Tibial artery (tissue), 4 donors: ENCODE measurements at regions not wholly inside any gene's neighbourhood (a gene's known extent, or its start where the extent isn't known, plus 50 kb on each side); places are given as distances from the start of the nearest gene placed in this dataset.

Experiments
- DNase-seq, 2 donors: peaks; one replicate each; pipeline ENCODE4 v3.0.0-alpha.2; 2019
- H3K27ac ChIP-seq, 2 donors: fragments of 200-600 bp; sonication (generic) in 1 of 2; 1 replicate in 1 of 2; 2 replicates in 1 of 2; pipeline ENCODE4 v1.5.1; 2018 to 2019; ENCODE audit warnings: mild to moderate bottlenecking in 1 of 2
- H3K27me3 ChIP-seq, 2 donors: fragments of 200-600 bp; sonication (generic) in 1 of 2; one replicate each; pipeline versions ENCODE4 v1.5.1 to v1.6.0; 2016 to 2019
- H3K36me3 ChIP-seq, 3 donors: fragments of 200-600 bp; sonication (generic) in 2 of 3; one replicate each; pipeline ENCODE4 v1.5.1; 2016 to 2019; ENCODE audit warnings: mild to moderate bottlenecking in 2 of 3
- H3K4me1 ChIP-seq, 4 donors: fragments of 200-600 bp; sonication (generic) in 2 of 4; 1 replicate in 3 of 4; 2 replicates in 1 of 4; pipeline ENCODE4 v1.5.1; 2016 to 2019
- H3K4me3 ChIP-seq, 2 donors: fragments of 200-600 bp; sonication (generic) in 1 of 2; 1 replicate in 1 of 2; 2 replicates in 1 of 2; pipeline ENCODE4 v1.5.1; 2018 to 2019; ENCODE audit warnings: mild to moderate bottlenecking in 2 of 2
- H3K9me3 ChIP-seq, 3 donors: fragments of 200-600 bp; sonication (generic) in 1 of 3; one replicate each; pipeline ENCODE4 v1.5.1; 2016 to 2019
- CTCF ChIP-seq, 2 experiments: fragments of 200-600 bp in 1 of 2; fragments of 450-650 bp in 1 of 2; IDR thresholded peaks; one replicate each; pipeline ENCODE4 v1.5.1; 2017 to 2019; ENCODE audit warnings: antibody characterized with exemption in 2 of 2, mild to moderate bottlenecking in 1 of 2, moderate library complexity in 1 of 2
- intact Hi-C: fragments of 100-400 bp; cut with DNase I; formaldehyde crosslinking; loops from one replicate; pipeline ENCODE4 v1.15.0; 2023; ENCODE audit warnings: low total_unique reads

GRCh38 chr12:90504806-90505205 lies 450.2 kb downstream of the CCER1 start:
- Histone ChIP-seq H3K36me3 (no peaks in the 10 kb centered on the region), H3K4me1 (no peaks in the 10 kb centered on the region), H3K4me3 (no peak overlapping the region), H3K9me3 (no peaks in the 10 kb centered on the region), H3K27me3 (no peaks in the 10 kb centered on the region), H3K27ac (no peak overlapping the region)
- DNase-seq: no peak
- intact Hi-C loops: no loop called here
- TF ChIP-seq CTCF (IDR thresholded peaks at IDR 0.05): no peak

- intact Hi-C loops: no loop called here
- Histone ChIP-seq H3K4me1 (no peaks in the 10 kb centered on the region), H3K9me3 (no peaks in the 10 kb centered on the region), H3K4me3 (no peak overlapping the region), H3K36me3 (no peaks in the 10 kb centered on the region), H3K27me3 (no peaks in the 10 kb centered on the region), H3K27ac (no peak overlapping the region)
- no peak for TF ChIP-seq CTCF (IDR thresholded peaks at IDR 0.05)
- DNase-seq: no peak
These were observed 452.9 kb downstream of the CCER1 start for GRCh38 chr12:90502070-90502469.

- no peak for TF ChIP-seq CTCF (IDR thresholded peaks at IDR 0.05)
- H3K27me3 ChIP-seq: no peaks in the 10 kb centered on the region
- intact Hi-C loops: no loop called here
- H3K9me3 ChIP-seq: no peaks in the 10 kb centered on the region
- DNase-seq: no peak
- H3K4me1 ChIP-seq: no peaks in the 10 kb centered on the region
- H3K27ac ChIP-seq: no peak overlapping the region
- H3K36me3 ChIP-seq: no peaks in the 10 kb centered on the region
- no peak overlapping the region for H3K4me3 ChIP-seq
These were observed 453.6 kb downstream of the CCER1 start for GRCh38 chr12:90501412-90501811.

GRCh38 chr12:90499795-90500194 lies 455.2 kb downstream of the CCER1 start:
- TF ChIP-seq CTCF (IDR thresholded peaks at IDR 0.05): no peak
- Histone ChIP-seq H3K27me3 (no peaks in the 10 kb centered on the region), H3K27ac (no peak overlapping the region), H3K4me1 (no peaks in the 10 kb centered on the region), H3K4me3 (no peak overlapping the region), H3K36me3 (no peaks in the 10 kb centered on the region), H3K9me3 (no peaks in the 10 kb centered on the region)
- intact Hi-C loops: no loop called here
- no peak for DNase-seq

GRCh38 chr12:90497923-90498545 lies 456.9 kb downstream of the CCER1 start:
- Histone ChIP-seq H3K4me1 (no peaks in the 10 kb centered on the region), H3K9me3 (no peaks in the 10 kb centered on the region), H3K27me3 (no peaks in the 10 kb centered on the region), H3K4me3 (no peak overlapping the region), H3K36me3 (no peaks in the 10 kb centered on the region), H3K27ac (no peak overlapping the region)
- intact Hi-C loops: no loop called here
- TF ChIP-seq CTCF (IDR thresholded peaks at IDR 0.05): no peak
- no peak for DNase-seq

GRCh38 chr12:90490355-90490754 lies 464.6 kb downstream of the CCER1 start:
- Histone ChIP-seq H3K9me3 (peaks cover 0 to 3% (median 0%) of the 10 kb centered on the region in 3 donors), H3K27ac (no peak overlapping the region), H3K36me3 (no peaks in the 10 kb centered on the region), H3K4me3 (no peak overlapping the region), H3K27me3 (no peaks in the 10 kb centered on the region), H3K4me1 (no peaks in the 10 kb centered on the region)
- TF ChIP-seq CTCF (IDR thresholded peaks at IDR 0.05): no peak
- DNase-seq: no peak
- intact Hi-C loops: no loop called here
